Sigmoid colon (tissue), 6 donors: ENCODE measurements at regions not wholly inside any gene's neighbourhood (a gene's known extent, or its start where the extent isn't known, plus 50 kb on each side); places are given as distances from the start of the nearest gene placed in this dataset.
A peak's percentile ranks its signal among the peaks of the same experiment; 100 is the strongest.
"Not testable (repeated sequence)": the region's sequence is repeated elsewhere in the genome, so short reads cannot be mapped to it uniquely, and the experiment has no call there.

Source experiments
- DNase-seq: peaks from one replicate; pipeline ENCODE4 v3.0.0-alpha.2; 2019
- H3K27ac ChIP-seq, 4 donors: fragments of 200-600 bp; sonication (generic); one replicate each; pipeline ENCODE4 v1.5.1; 2016 to 2019; ENCODE audit warnings: mild to moderate bottlenecking in 1 of 4
- H3K27me3 ChIP-seq, 3 donors: fragments of 200-600 bp; sonication (generic); one replicate each; pipeline ENCODE4 v1.5.1; 2019; ENCODE audit warnings: mild to moderate bottlenecking in 1 of 3
- H3K36me3 ChIP-seq, 4 donors: fragments of 200-600 bp; sonication (generic); one replicate each; pipeline ENCODE4 v1.5.1; 2016 to 2019
- H3K4me1 ChIP-seq, 4 donors: fragments of 200-600 bp; sonication (generic); one replicate each; pipeline ENCODE4 v1.5.1; 2017 to 2019
- H3K4me3 ChIP-seq, 4 donors: fragments of 200-600 bp; sonication (generic); one replicate each; pipeline ENCODE4 v1.5.1; 2017 to 2019; ENCODE audit warnings: mild to moderate bottlenecking in 2 of 4, moderate library complexity in 1 of 4
- H3K9me3 ChIP-seq, 4 donors: fragments of 200-600 bp in 3 of 4; sonication (generic) in 3 of 4; one replicate each; pipeline versions ENCODE4 v1.5.1 to v1.6.1; 2013 to 2019
- CTCF ChIP-seq, 4 experiments: fragments of 450-650 bp in 3 of 4; fragments of 200-600 bp in 1 of 4; IDR thresholded peaks; one replicate each; pipeline ENCODE4 v1.5.1; 2016 to 2019; ENCODE audit warnings: antibody characterized with exemption in 4 of 4, mild to moderate bottlenecking in 3 of 4, moderate library complexity in 2 of 4
- EP300 ChIP-seq, 4 donors: sonication (generic); formaldehyde crosslinking; IDR thresholded peaks; one replicate each; pipeline ENCODE4 v1.6.1; 2017; ENCODE audit warnings: antibody characterized with exemption in 4 of 4
- POLR2A ChIP-seq, 2 donors: fragments of 450-650 bp; IDR thresholded peaks; one replicate each; pipeline ENCODE4 v1.6.1; 2016; ENCODE audit warnings: antibody characterized with exemption in 2 of 2, mild to moderate bottlenecking in 2 of 2, moderate library complexity in 2 of 2
- POLR2AphosphoS5 ChIP-seq, 4 donors: sonication (generic); formaldehyde crosslinking; IDR thresholded peaks; one replicate each; pipeline ENCODE4 v1.6.1; 2017; ENCODE audit warnings: antibody characterized with exemption in 4 of 4
- WGBS, 2 donors: extraction: QIAGEN DNeasy Blood & Tissue Kit; methylation state at CpG; one replicate each; pipeline ENCODE4 v1.1.7; 2013; 5-methylcytosine and 5-hydroxymethylcytosine counted together
- intact Hi-C: fragments of 100-400 bp; cut with DNase I; formaldehyde crosslinking; loops from one replicate; pipeline ENCODE4 v1.15.1; 2023
- donor health status: healthy with polysubstance abuse.
- donor health status: healthy.

GRCh38 chr2:163919717-163920116 lies 183.9 kb upstream of the FIGN start:
- no peaks in the 10 kb centered on the region for H3K9me3 ChIP-seq
- H3K27me3 ChIP-seq = no peaks in the 10 kb centered on the region
- no peak for TF ChIP-seq EP300 (IDR thresholded peaks at IDR 0.05)
- TF ChIP-seq POLR2AphosphoS5 (IDR thresholded peaks at IDR 0.05) = no peak
- no peaks in the 10 kb centered on the region for H3K36me3 ChIP-seq
- no peak for DNase-seq
- intact Hi-C loops = no loop called here
- WGBS, 2 donors = 74 to 78% methylated on average over 5 of the region's 5 CpGs
- H3K4me1 ChIP-seq = no peaks in the 10 kb centered on the region
- no peak overlapping the region for H3K27ac ChIP-seq
- no peak overlapping the region for H3K4me3 ChIP-seq

GRCh38 chr2:163914486-163914885 lies 178.7 kb upstream of the FIGN start:
- intact Hi-C loops = not testable (repeated sequence)
- 95 to 97% methylated on average over 19 of the region's 19 CpGs for WGBS, 2 donors

DNA sequence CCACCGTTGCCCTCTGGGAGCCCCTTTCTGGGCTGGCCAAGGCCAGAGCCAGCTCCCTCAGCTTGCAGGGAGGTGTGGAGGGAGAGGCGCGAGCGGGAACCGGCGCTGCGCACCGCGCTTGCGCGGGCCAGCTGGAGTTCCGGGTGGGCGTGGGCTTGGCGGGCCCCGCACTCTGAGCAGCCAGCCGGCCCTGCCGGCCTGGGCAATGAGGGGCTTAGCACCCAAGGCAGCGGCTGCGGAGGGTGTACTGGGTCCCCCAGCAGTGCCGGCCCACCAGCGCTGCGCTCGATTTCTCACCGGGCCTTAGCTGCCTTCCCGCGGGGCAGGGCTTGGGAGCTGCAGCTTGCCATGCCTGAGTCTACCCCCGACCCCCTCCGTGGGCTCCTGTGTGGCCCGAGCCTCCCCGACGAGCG lies 177.7 kb upstream of the FIGN start:
- WGBS, 2 donors = 84 to 85% methylated on average over 32 of the region's 32 CpGs
- H3K4me3 ChIP-seq, H3K4me1 ChIP-seq, H3K27ac ChIP-seq, H3K9me3 ChIP-seq, H3K36me3 ChIP-seq, intact Hi-C loops, DNase-seq, H3K27me3 ChIP-seq: not testable (repeated sequence)

More at GRCh38 chr2:163914486-163914885, 178.7 kb upstream of the FIGN start:
- not testable (repeated sequence) for H3K36me3 ChIP-seq, H3K9me3 ChIP-seq, H3K27ac ChIP-seq, H3K27me3 ChIP-seq, H3K4me3 ChIP-seq, DNase-seq, H3K4me1 ChIP-seq

DNA sequence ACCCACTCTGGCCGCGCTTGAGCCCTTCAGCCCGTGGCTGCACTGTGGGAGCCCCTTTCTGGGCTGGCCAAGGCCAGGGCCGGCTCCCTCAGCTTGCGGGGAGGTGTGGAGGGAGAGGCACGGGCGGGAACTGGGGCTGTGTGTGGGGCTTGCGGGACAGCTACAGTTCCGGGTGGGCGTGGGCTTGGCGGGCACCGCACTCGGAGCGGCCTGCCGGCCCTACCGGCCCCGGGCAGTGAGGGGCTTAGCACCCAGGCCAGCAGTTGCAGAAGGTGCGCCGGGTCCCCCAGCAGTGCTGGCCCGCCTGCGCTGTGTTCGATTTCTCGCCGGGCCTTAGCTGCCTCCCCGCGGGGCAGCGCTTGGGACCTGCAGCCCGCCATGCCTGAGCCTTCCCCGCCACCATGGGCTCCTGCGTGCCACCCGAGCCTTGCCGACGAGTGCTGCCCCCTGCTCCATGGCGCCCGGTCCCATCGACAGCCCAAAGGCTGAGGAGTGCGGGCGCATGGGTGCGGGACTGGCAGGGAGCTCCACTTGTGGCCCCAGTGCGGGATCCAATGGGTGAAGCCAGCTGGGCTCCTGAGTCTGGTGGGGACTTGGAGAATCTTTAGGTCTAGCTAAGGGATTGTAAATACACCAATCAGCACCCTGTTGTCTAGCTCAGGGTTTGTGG lies 173.7 kb upstream of the FIGN start:
- intact Hi-C loops = no loop called here
- H3K36me3 ChIP-seq = no peaks in the 10 kb centered on the region
- no peaks in the 10 kb centered on the region for H3K27me3 ChIP-seq
- H3K9me3 ChIP-seq = peaks cover 0 to 5% (median 2%) of the 10 kb centered on the region in 4 donors
- TF ChIP-seq CTCF (IDR thresholded peaks at IDR 0.05) = no peak
- TF ChIP-seq POLR2AphosphoS5 (IDR thresholded peaks at IDR 0.05) = no peak
- TF ChIP-seq EP300 (IDR thresholded peaks at IDR 0.05) = no peak
- TF ChIP-seq POLR2A (IDR thresholded peaks at IDR 0.05) = no peak
- no peak for DNase-seq
- 95 to 97% methylated on average over 40 of the region's 40 CpGs for WGBS, 2 donors
- no peak overlapping the region for H3K4me3 ChIP-seq
- H3K27ac ChIP-seq = no peak overlapping the region
- no peaks in the 10 kb centered on the region for H3K4me1 ChIP-seq

- H3K36me3 ChIP-seq = no peaks in the 10 kb centered on the region
- H3K4me1 ChIP-seq = no peaks in the 10 kb centered on the region
- peaks cover 0 to 5% (median 2%) of the 10 kb centered on the region in 4 donors for H3K9me3 ChIP-seq
- intact Hi-C loops = no loop called here
- H3K27me3 ChIP-seq = no peaks in the 10 kb centered on the region
- 57 to 74% methylated on average over 1 of the region's 1 CpG for WGBS, 2 donors
- TF ChIP-seq CTCF (IDR thresholded peaks at IDR 0.05) (no peak), EP300 (IDR thresholded peaks at IDR 0.05) (no peak), POLR2A (IDR thresholded peaks at IDR 0.05) (no peak), POLR2AphosphoS5 (IDR thresholded peaks at IDR 0.05) (no peak)
- H3K27ac ChIP-seq = no peak overlapping the region
- no peak overlapping the region for H3K4me3 ChIP-seq
- no peak for DNase-seq
Measured at GRCh38 chr2:163906410-163906809, 170.6 kb upstream of the FIGN start.

- Histone ChIP-seq H3K4me1 (no peaks in the 10 kb centered on the region), H3K36me3 (no peaks in the 10 kb centered on the region), H3K27me3 (no peaks in the 10 kb centered on the region), H3K4me3 (no peak overlapping the region), H3K27ac (no peak overlapping the region), H3K9me3 (peaks cover 0 to 7% (median 0%) of the 10 kb centered on the region in 4 donors)
- DNase-seq = peak; percentile 39
- TF ChIP-seq EP300 (IDR thresholded peaks at IDR 0.05) = no peak
- TF ChIP-seq CTCF (IDR thresholded peaks at IDR 0.05) = no peak
- TF ChIP-seq POLR2A (IDR thresholded peaks at IDR 0.05) = no peak
- TF ChIP-seq POLR2AphosphoS5 (IDR thresholded peaks at IDR 0.05) = no peak
- intact Hi-C loops = no loop called here
- 49 to 82% methylated on average over 2 of the region's 2 CpGs for WGBS, 2 donors
Measured at GRCh38 chr2:163897799-163898198, 162.0 kb upstream of the FIGN start.

GRCh38 chr2:163893444-163893843 lies 157.6 kb upstream of the FIGN start:
- H3K4me3 ChIP-seq, H3K27me3 ChIP-seq, H3K9me3 ChIP-seq, intact Hi-C loops, DNase-seq, H3K27ac ChIP-seq, H3K36me3 ChIP-seq, H3K4me1 ChIP-seq: not testable (repeated sequence)
- 0 to 24% methylated on average over 1 of the region's 1 CpG for WGBS, 2 donors
